NCI-H510A treated with DMSO at 0.1 percent for 48 hours (cell line): ENCODE measurements at regions not wholly inside any gene's neighbourhood (a gene's known extent, or its start where the extent isn't known, plus 50 kb on each side); places are given as distances from the start of the nearest gene placed in this dataset.
"Not testable (repeated sequence)": the region's sequence is repeated elsewhere in the genome, so short reads cannot be mapped to it uniquely, and the experiment has no call there.

ENCODE experiments used
- DNase-seq: peaks from one replicate; lab custom pipeline; 2025; lab: John Stamatoyannopoulos, UW

- DNase-seq, result not testable (repeated sequence)
These were observed 263.2 kb upstream of the SEMA3C start for GRCh38 chr7:81182056-81182455.

GRCh38 chr7:81181066-81181465 lies 262.2 kb upstream of the SEMA3C start:
- DNase-seq, result no peak

GRCh38 chr7:81180573-81180972 lies 261.7 kb upstream of the SEMA3C start:
- no peak for DNase-seq

GRCh38 chr7:81175275-81175940 lies 256.6 kb upstream of the SEMA3C start:
- no peak for DNase-seq

GRCh38 chr7:81173766-81174281 lies 255.0 kb upstream of the SEMA3C start:
- DNase-seq, result no peak

GRCh38 chr7:81170291-81170690 lies 251.4 kb upstream of the SEMA3C start:
- DNase-seq, result no peak

GRCh38 chr7:81167934-81168333 lies 249.1 kb upstream of the SEMA3C start:
- no peak for DNase-seq

GRCh38 chr7:81165070-81165469 lies 246.2 kb upstream of the SEMA3C start:
- no peak for DNase-seq

- no peak for DNase-seq
These were observed 244.1 kb upstream of the SEMA3C start for GRCh38 chr7:81162771-81163525.

GRCh38 chr7:81162234-81162633 lies 243.4 kb upstream of the SEMA3C start:
- no peak for DNase-seq

GRCh38 chr7:81161451-81162075 lies 242.7 kb upstream of the SEMA3C start:
- DNase-seq, result peak; percentile 16

GRCh38 chr7:81159402-81159801 lies 240.6 kb upstream of the SEMA3C start:
- DNase-seq, result no peak

GRCh38 chr7:81158189-81158588 lies 239.3 kb upstream of the SEMA3C start:
- peak; percentile 38 for DNase-seq

- no peak for DNase-seq
These were observed 237.0 kb upstream of the SEMA3C start for GRCh38 chr7:81155654-81156373.

- no peak for DNase-seq
These were observed 235.7 kb upstream of the SEMA3C start for GRCh38 chr7:81154565-81154964.

- DNase-seq, result not testable (repeated sequence)
These were observed 234.1 kb upstream of the SEMA3C start for GRCh38 chr7:81152925-81153324.

- no peak for DNase-seq
These were observed 232.1 kb upstream of the SEMA3C start for GRCh38 chr7:81150951-81151361.

GRCh38 chr7:81143856-81144255 lies 225.0 kb upstream of the SEMA3C start:
- DNase-seq, result no peak

GRCh38 chr7:81141257-81142205 lies 222.7 kb upstream of the SEMA3C start:
- not testable (repeated sequence) for DNase-seq

GRCh38 chr7:81140775-81141174 lies 221.9 kb upstream of the SEMA3C start:
- DNase-seq, result no peak

GRCh38 chr7:81140252-81140651 lies 221.4 kb upstream of the SEMA3C start:
- DNase-seq, result no peak
